GM21825 (cell line): ENCODE measurements at regions not wholly inside any gene's neighbourhood (a gene's known extent, or its start where the extent isn't known, plus 50 kb on each side); places are given as distances from the start of the nearest gene placed in this dataset.

Experiments used
- ATAC-seq: cut with Tn5 transposase; IDR thresholded peaks from one replicate; pipeline ENCODE4 v1.9.1; 2021; ENCODE audit warnings: mild to moderate bottlenecking, moderate library complexity; ENCODE audit not compliant: unreplicated experiment

DNA sequence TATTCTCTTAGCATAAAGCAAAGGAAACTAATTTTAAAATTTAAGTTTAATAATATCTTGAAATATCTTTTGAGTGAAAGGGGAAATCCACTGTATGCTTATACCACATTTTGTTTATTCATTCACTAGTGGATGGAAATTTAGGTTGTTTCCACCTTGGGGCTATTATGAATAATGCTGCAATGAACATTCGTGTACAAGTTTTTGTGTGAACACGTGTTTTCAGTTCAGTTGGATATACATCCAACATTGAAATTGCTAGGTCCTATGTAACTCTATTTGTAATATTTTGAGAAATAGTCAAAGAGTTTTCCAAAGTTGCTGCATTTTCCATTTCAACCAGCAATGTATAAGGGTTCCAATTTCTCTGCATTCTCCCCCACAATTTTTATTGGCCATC, 83.7 kb upstream of the ETV6 start:
- ATAC-seq: no peak

DNA sequence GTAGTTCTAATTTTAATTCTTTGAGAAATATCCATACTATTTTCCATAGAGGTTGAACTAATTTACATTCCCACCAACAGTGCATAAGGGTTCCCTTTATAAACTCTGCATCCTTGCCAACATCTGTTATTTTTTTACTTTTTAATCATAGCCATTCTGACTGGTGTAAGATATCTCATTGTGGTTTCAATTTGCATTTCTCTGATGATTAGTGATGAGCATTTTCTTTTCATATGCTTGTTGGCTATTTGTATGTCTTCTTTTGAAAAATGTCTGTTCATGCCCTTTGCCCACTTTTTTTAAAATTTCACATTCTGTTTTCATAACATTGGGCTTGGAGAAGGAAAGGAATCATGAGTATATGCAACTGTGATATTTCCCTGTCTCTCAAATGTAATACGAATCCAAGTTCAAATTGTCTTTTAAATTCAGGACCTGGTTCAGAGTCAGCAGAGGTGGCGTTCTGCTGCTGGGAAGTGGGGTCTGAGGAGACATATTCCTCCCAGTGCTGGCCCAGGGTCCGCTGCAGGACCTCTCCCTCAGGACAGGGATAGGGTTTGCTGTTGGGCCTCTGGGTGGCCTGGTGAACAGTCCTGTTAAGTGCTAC, 81.2 kb upstream of the ETV6 start:
- peak; percentile 16 for ATAC-seq

DNA sequence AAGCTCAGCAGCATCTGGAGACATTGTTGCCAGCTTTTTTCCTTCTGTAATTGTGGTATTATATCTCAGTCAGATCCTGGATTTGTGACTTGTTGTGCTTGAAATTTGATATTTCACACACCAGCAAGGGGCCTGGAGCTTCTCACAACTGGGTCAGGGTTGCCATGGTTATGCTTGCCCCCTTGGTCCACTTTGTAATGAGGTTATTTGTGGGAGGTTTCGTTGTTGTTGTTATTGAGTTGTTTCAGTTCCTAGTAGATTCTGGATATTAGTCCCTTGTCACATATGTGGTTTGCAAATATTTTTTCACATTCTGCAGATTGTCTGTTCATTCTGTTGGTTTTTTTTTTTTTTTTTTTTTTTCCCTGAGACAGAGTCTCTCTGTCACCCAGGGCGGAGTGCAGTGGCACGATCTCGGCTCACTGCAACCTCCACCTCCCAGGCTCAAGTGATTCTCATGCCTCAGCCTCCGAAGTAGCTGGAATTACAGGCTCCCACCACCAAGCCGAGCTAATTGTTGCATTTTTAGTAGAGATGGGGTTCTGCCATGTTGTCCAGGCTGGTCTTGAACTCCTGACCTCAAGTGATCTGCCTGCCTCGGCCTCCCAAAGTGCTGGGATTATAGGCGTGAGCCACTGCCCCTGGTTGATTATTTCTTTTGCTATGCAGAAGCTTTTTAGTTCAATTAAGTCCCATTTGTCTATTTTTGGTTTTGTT, 80.6 kb upstream of the ETV6 start:
- peak; percentile 73 for ATAC-seq

- ATAC-seq: no peak
These were observed 79.8 kb upstream of the ETV6 start for GRCh38 chr12:11569716-11570115.

DNA sequence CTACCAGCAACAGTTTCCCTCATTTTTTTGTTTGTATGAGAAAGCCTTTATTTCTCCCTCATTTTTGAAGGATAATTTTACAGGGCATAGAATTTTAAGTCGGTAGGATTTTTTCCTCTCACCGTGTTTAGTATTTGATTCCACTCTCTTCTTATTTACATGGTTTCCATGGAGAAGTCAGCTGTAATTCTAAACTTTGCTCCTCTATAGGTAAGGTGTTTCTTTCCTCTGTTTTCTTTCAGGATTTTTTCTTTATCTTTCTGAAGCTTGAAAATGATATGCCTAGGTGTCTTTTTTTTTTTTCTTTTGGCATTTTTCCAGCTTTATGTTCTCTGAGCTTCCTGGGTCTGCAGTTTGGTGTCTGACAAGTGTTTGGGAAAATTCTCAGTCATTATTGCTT, 75.6 kb upstream of the ETV6 start:
- ATAC-seq: no peak

DNA sequence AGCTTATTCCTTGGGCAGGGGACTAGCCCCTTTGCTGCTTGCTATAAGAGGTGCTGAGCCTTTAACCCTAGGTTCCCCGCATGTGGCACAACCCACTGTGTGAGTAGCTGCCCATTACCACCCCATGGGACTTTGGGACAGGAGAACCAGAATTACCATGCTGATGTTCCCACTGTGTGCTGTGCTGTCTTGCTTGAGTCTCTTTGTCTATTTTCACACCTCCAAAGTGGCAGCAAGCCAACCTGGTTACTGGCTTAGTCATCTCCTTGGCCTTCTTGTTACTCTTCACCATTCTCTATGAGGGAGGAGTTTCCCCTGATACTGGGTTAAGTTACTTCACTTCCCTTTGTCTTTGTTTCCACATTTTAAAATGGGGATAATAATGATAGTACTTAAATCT, 73.4 kb upstream of the ETV6 start:
- ATAC-seq: no peak

- no peak for ATAC-seq
These were observed 71.7 kb upstream of the ETV6 start for GRCh38 chr12:11577658-11578260.

- peak; percentile 66 for ATAC-seq
These were observed 70.9 kb upstream of the ETV6 start for GRCh38 chr12:11578461-11578993.

DNA sequence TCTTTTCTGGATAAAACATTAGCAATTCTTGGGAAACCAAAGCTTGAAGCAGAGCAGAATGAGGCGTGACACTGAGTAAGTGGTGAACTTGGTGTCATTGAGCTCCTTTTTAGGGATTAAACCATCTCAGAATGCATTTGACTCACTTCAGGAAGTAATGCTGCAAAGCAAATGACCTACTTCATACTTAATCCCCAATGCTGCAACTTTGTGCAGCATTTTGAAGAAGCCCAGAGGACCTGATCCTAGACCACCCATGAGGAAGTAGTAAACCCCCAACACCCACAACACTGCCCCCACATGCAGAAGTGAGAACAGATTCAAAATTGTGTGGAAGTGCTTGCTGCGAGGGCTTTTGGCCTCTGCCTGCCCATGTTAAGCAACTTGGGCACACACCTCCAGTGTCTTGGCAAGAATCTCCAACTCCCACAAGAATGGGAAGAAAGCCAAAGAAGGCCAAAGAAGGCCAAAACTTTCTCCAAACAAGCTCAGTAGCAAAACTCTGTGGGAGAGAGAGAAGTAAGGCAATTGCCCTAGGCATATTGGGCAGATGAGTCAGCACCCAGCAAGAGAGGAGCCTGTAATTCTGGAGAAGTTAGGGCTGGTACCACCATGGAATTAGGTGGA, 69.2 kb upstream of the ETV6 start:
- ATAC-seq: no peak

DNA sequence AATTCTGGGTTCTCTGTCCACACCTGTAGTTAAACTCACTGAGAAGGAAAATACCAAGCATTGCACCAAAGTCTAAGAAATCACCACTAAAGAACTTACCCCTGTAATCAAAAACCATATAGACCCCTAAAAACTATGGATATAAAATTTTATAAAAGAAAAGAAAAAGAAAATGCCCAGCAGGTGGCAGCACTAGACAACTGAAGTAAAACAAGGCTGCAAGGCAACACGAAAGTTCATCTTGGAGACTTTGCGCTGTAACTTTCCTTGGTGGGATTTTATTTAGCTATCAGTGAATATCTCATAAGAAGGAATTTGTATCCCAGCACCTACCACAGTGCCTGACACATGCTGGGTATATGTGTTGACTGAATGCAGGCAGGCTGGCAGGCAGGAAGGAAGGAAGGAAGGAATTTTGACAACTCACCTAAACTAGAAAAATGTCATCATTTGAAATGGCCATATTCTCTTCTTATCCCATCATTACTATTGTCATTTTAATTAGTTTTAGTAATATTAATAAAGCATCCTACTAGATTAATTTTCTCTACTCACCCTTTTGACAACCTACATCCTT, 68.2 kb upstream of the ETV6 start:
- no peak for ATAC-seq

GRCh38 chr12:11584221-11584855, 65.1 kb upstream of the ETV6 start:
- no peak for ATAC-seq

DNA sequence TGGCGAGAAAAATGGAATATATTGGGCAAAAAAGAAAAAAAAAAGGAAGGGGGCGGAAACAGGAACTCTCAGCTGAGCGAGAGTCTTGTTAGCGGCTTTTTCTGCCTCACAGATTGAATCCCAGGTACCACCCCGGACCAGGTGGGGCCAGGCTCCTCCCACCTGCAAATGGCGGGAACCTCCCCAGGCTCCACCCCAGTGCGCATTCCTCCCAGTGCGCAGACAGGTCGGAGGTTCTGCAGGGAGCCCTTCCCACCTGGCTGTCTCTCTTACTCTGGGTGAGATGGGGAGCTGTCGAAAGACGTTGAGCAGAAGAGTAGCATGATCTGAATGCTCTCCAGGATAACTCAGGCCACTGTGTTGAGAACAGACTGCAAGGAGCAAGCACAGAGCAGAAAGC, 57.0 kb upstream of the ETV6 start:
- no peak for ATAC-seq

- ATAC-seq: no peak
These were observed 56.5 kb upstream of the ETV6 start for GRCh38 chr12:11593013-11593412.

DNA sequence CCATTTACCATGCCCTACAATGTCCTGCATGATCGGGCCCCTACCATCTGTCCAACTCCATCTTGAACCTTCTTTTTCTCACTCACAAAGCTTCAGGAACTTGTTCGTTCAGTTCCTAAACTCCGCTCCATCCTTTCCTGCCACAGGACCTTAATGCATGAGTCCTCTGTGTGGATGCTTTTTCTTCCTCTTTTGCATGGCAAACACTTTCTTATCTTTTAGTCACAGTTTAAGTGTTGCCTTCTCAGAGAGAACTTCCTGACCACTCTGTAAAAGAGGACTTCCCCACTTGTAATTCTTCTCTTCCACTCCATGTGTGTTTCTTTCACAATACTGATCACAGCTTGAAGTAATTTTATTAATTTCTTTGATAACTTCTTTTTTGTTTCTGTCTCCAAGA, 54.4 kb upstream of the ETV6 start:
- ATAC-seq: no peak

GRCh38 chr12:11596141-11596540, 53.3 kb upstream of the ETV6 start:
- ATAC-seq: no peak

DNA sequence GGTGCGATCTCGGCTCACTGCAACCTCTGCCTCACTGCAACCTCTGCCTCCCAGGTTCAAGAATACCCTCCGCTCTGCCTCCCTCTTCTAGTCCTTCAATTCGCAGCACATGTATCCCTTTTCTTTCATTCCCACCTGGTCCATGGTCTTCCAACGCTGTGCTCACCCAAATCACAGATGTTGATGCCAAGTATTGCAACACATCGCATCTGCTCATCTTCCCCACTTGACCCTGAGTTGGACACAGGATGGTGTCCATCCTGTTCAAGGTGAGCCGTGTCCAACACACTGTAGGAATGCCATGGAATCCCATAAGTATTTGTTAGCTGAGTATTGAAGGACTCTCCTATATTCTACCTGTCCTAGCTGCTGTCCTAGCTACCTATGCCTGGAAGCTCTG, 50.6 kb upstream of the ETV6 start:
- ATAC-seq: no peak
